ENCODE measurements at regions not wholly inside any gene's neighbourhood (a gene's known extent, or its start where the extent isn't known, plus 50 kb on each side); places are given as distances from the start of the nearest gene placed in this dataset.

DNA sequence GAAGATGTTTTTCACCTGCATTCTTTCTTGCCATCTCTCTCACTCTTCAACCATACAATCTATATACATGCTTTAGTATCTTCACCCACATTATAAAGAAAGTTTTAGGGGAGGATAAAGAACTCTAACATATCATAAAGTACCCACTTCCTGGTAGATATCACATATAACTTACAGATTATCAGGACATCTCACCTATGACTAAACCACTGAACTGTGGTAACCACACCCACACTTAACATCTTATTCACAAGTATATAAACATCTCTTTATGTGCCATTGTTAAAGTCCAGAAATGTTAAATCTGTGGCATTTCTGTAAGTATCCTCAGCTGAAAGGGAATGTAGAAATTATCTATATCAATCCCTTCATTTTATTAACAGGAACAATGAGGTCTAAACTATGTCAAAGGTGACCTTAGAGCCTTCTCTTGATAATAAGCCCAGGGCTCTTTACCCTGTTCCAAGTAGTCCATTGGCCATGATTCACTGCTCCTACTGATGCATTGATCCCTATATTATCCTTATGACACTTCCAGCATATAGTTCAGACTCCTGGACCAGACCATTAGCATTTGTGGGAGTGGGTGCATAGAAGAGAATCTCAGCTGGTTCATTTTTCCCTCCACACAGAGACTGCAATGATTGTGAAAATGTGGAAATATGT, 182.4 kb downstream of the SUCLG1 start:
- TF ChIP-seq EZH2 (IDR thresholded peaks at IDR 0.05; ENCODE audit: borderline replicate concordance, control insufficient read depth, low read depth, low read length) (no peak), SPI1 (IDR thresholded peaks at IDR 0.05; ENCODE audit: borderline replicate concordance, insufficient read depth, low read depth, low read length) (no peak), ZZZ3 (IDR thresholded peaks at IDR 0.05; ENCODE audit: control insufficient read depth, insufficient read length, low read depth) (no peak), RFX5 (IDR thresholded peaks at IDR 0.05; ENCODE audit: low read depth, low read length) (no peak)
- TF ChIP-seq, protein P1, sequence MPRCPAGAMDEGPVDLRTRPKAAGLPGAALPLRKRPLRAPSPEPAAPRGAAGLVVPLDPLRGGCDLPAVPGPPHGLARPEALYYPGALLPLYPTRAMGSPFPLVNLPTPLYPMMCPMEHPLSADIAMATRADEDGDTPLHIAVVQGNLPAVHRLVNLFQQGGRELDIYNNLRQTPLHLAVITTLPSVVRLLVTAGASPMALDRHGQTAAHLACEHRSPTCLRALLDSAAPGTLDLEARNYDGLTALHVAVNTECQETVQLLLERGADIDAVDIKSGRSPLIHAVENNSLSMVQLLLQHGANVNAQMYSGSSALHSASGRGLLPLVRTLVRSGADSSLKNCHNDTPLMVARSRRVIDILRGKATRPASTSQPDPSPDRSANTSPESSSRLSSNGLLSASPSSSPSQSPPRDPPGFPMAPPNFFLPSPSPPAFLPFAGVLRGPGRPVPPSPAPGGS (IDR thresholded peaks at IDR 0.05; ENCODE audit: borderline replicate concordance, insufficient read depth, low read depth, low read length, poor library complexity, severe bottlenecking) = no peak
- TF ChIP-seq, protein P2, sequence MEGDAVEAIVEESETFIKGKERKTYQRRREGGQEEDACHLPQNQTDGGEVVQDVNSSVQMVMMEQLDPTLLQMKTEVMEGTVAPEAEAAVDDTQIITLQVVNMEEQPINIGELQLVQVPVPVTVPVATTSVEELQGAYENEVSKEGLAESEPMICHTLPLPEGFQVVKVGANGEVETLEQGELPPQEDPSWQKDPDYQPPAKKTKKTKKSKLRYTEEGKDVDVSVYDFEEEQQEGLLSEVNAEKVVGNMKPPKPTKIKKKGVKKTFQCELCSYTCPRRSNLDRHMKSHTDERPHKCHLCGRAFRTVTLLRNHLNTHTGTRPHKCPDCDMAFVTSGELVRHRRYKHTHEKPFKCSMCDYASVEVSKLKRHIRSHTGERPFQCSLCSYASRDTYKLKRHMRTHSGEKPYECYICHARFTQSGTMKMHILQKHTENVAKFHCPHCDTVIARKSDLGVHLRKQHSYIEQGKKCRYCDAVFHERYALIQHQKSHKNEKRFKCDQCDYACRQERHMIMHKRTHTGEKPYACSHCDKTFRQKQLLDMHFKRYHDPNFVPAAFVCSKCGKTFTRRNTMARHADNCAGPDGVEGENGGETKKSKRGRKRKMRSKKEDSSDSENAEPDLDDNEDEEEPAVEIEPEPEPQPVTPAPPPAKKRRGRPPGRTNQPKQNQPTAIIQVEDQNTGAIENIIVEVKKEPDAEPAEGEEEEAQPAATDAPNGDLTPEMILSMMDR (IDR thresholded peaks at IDR 0.05 in 2 of 3, conservative IDR thresholded peaks at IDR 0.05 in 1 of 3; ENCODE audit: control insufficient read depth in 2 of 3, extremely low read depth in 1 of 3, insufficient read depth in 1 of 3, low read depth in 3 of 3, low read length in 3 of 3) = no peak
